IMR-90 (cell line): ENCODE measurements at regions not wholly inside any gene's neighbourhood (a gene's known extent, or its start where the extent isn't known, plus 50 kb on each side); places are given as distances from the start of the nearest gene placed in this dataset.

Experiments used
- ATAC-seq: fragments of 200-7000 bp; cut with Tn5 transposase; 2 replicates; pipeline ENCODE4 v1.9.1; 2020; ENCODE audit warnings: low read depth, mild to moderate bottlenecking, moderate library complexity
- BruUV-seq: library from RNA; stranded (reverse); fragments of 400-500 nt; replicated peaks from 2 replicates; lab custom pipeline; 2021; lab: Mats Ljungman, UMichigan
- CTCF ChIA-PET: fragments of 300-600 bp; formaldehyde crosslinking; extraction: SDS; loops from one replicate; lab custom pipeline; 2021; ENCODE audit warnings: antibody characterized with exemption; lab: Yijun Ruan, JAX
- POLR2A ChIA-PET: fragments of 300-600 bp; sonication (Branson Sonifier 250); formaldehyde crosslinking; loops from one replicate; lab custom pipeline; 2022; ENCODE audit warnings: antibody characterized with exemption; ENCODE audit not compliant: unreplicated experiment; lab: Charles Lee
- DNase-seq: peaks from one replicate; pipeline ENCODE4 v3.0.0; 2013
- H2AFZ ChIP-seq: replicated peaks from 2 replicates; pipeline ENCODE3; 2013; ENCODE audit warnings: low read length, mild to moderate bottlenecking; ENCODE audit not compliant: poor library complexity
- H2AK5ac ChIP-seq: 2 replicates; pipeline ENCODE4 v1.6.1; 2013; ENCODE audit warnings: low read depth, low read length, inconsistent platforms
- H2AK9ac ChIP-seq: replicated peaks from 2 replicates; pipeline ENCODE3; 2013; ENCODE audit warnings: mild to moderate bottlenecking, low read depth, low read length, moderate library complexity; ENCODE audit not compliant: poor library complexity
- H2BK120ac ChIP-seq: 2 replicates; pipeline ENCODE4 v1.6.1; 2013; ENCODE audit warnings: low read depth, low read length, inconsistent platforms
- H2BK15ac ChIP-seq: 3 replicates; pipeline ENCODE4 v1.6.1; 2013; ENCODE audit warnings: low read depth, low read length, inconsistent platforms
- H2BK20ac ChIP-seq: 2 replicates; pipeline ENCODE4 v1.6.1; 2013; ENCODE audit warnings: low read depth, mild to moderate bottlenecking, inconsistent platforms, low read length, moderate library complexity
- H2BK5ac ChIP-seq: 2 replicates; pipeline ENCODE4 v1.6.1; 2013; ENCODE audit warnings: mild to moderate bottlenecking, low read depth, low read length, inconsistent platforms; ENCODE audit not compliant: poor library complexity, severe bottlenecking
- H3K14ac ChIP-seq: replicated peaks from 2 replicates; pipeline ENCODE4 v1.6.1; 2013; ENCODE audit warnings: low read depth, low read length, inconsistent platforms
- H3K18ac ChIP-seq: 2 replicates; pipeline ENCODE4 v1.6.1; 2013; ENCODE audit warnings: low read depth, low read length, control low read depth
- H3K23ac ChIP-seq: 2 replicates; pipeline ENCODE4 v1.6.1; 2013; ENCODE audit warnings: low read depth, low read length, inconsistent platforms
- H3K27ac ChIP-seq: 2 replicates; pipeline ENCODE4 v1.5.1; 2013; ENCODE audit warnings: mild to moderate bottlenecking, control low read depth, low read length; ENCODE audit not compliant: insufficient read depth
- H3K27me3 ChIP-seq: 2 replicates; pipeline ENCODE4 v1.6.1; 2013; ENCODE audit warnings: low read length; ENCODE audit not compliant: control insufficient read depth, insufficient read depth
- H3K36me3 ChIP-seq: 2 replicates; pipeline ENCODE4 v1.6.1; 2013; ENCODE audit warnings: low read length, mixed read lengths; ENCODE audit not compliant: control insufficient read depth, insufficient read depth
- H3K4ac ChIP-seq: 2 replicates; pipeline ENCODE4 v1.6.1; 2013; ENCODE audit warnings: low read depth, low read length, inconsistent platforms
- H3K4me1 ChIP-seq: 2 replicates; pipeline ENCODE4 v1.6.1; 2013; ENCODE audit warnings: low read length, mixed read lengths; ENCODE audit not compliant: control insufficient read depth, insufficient read depth
- H3K4me2 ChIP-seq: 2 replicates; pipeline ENCODE4 v1.6.1; 2013; ENCODE audit warnings: low read depth, mild to moderate bottlenecking, control low read depth, low read length, moderate library complexity
- H3K4me3 ChIP-seq: 2 replicates; pipeline ENCODE4 v1.5.1; 2013; ENCODE audit warnings: low read depth, mild to moderate bottlenecking, control low read depth, low read length, moderate library complexity; ENCODE audit not compliant: insufficient read depth
- H3K56ac ChIP-seq: 2 replicates; pipeline ENCODE4 v1.6.1; 2013; ENCODE audit warnings: low read length, inconsistent platforms; ENCODE audit not compliant: insufficient read depth; ENCODE audit errors: extremely low read depth
- H3K79me1 ChIP-seq, 2 experiments: 2 replicates each; pipeline ENCODE4 v1.6.1; 2013; ENCODE audit warnings: low read length in 2 of 2, inconsistent platforms in 1 of 2, low read depth in 1 of 2
- H3K9ac ChIP-seq: 2 replicates; pipeline ENCODE4 v1.6.1; 2013; ENCODE audit warnings: low read depth, low read length, control low read depth
- H3K9me1 ChIP-seq: 2 replicates; pipeline ENCODE4 v1.6.1; 2013; ENCODE audit warnings: low read length, inconsistent platforms; ENCODE audit not compliant: insufficient read depth
- H3K9me3 ChIP-seq: 2 replicates; pipeline ENCODE4 v1.6.1; 2013; ENCODE audit warnings: low read length; ENCODE audit not compliant: control insufficient read depth, insufficient read depth
- H4K20me1 ChIP-seq: 2 replicates; pipeline ENCODE4 v1.6.1; 2013; ENCODE audit warnings: low read length, inconsistent platforms; ENCODE audit not compliant: insufficient read depth
- H4K5ac ChIP-seq: 2 replicates; pipeline ENCODE4 v1.6.1; 2013; ENCODE audit warnings: mild to moderate bottlenecking, low read depth, low read length, control low read depth
- H4K8ac ChIP-seq, 2 experiments: 2 replicates each; pipeline ENCODE4 v1.6.1; 2013; ENCODE audit warnings: low read depth in 2 of 2, low read length in 2 of 2, control low read depth in 1 of 2, inconsistent platforms in 1 of 2
- H4K91ac ChIP-seq: 2 replicates; pipeline ENCODE4 v1.6.1; 2013; ENCODE audit warnings: low read depth, low read length, inconsistent platforms; ENCODE audit not compliant: insufficient read depth
- CHD1 ChIP-seq: IDR thresholded peaks from 2 replicates; pipeline ENCODE4 v1.6.1; 2012; ENCODE audit warnings: low read depth, low read length, improper control_type of control experiment
- CTCF ChIP-seq: conservative IDR thresholded peaks from 2 replicates; pipeline ENCODE4 v1.5.1; 2012; ENCODE audit warnings: mild to moderate bottlenecking, low read depth, low read length, improper control_type of control experiment
- ELK1 ChIP-seq: fragments of 150-350 bp; IDR thresholded peaks from 2 replicates; pipeline ENCODE4 v1.6.1; 2016; ENCODE audit warnings: low read depth, mild to moderate bottlenecking, low read length, moderate library complexity, borderline replicate concordance
- FOS ChIP-seq: fragments of 150-350 bp; IDR thresholded peaks from 2 replicates; pipeline ENCODE4 v1.6.1; 2016; ENCODE audit warnings: low read depth, low read length
- MAFK ChIP-seq: IDR thresholded peaks from 2 replicates; pipeline ENCODE4 v1.6.1; 2012; ENCODE audit warnings: low read depth, low read length, improper control_type of control experiment
- MAZ ChIP-seq: IDR thresholded peaks from 2 replicates; pipeline ENCODE4 v1.6.1; 2012; ENCODE audit warnings: low read depth, mild to moderate bottlenecking, low read length, improper control_type of control experiment, moderate library complexity, borderline replicate concordance
- NFE2L2 ChIP-seq: fragments of 150-350 bp; IDR thresholded peaks from 2 replicates; pipeline ENCODE4 v1.6.1; 2016; ENCODE audit warnings: low read depth, mild to moderate bottlenecking, low read length
- RAD21 ChIP-seq: IDR thresholded peaks from 2 replicates; pipeline ENCODE4 v1.6.1; 2012; ENCODE audit warnings: low read length, improper control_type of control experiment
- RCOR1 ChIP-seq: IDR thresholded peaks from 2 replicates; pipeline ENCODE4 v1.6.1; 2012; ENCODE audit warnings: mild to moderate bottlenecking, low read length, improper control_type of control experiment; ENCODE audit not compliant: insufficient replicate concordance
- SMC3 ChIP-seq: fragments of 150-350 bp; IDR thresholded peaks from 2 replicates; pipeline ENCODE4 v1.6.1; 2016; ENCODE audit warnings: low read depth, mild to moderate bottlenecking, antibody characterized with exemption, low read length, moderate library complexity
- USF2 ChIP-seq: fragments of 150-350 bp; IDR thresholded peaks from 2 replicates; pipeline ENCODE4 v1.6.1; 2017; ENCODE audit warnings: mild to moderate bottlenecking, antibody characterized with exemption, low read length, low read depth
- WGBS, 2 experiments: methylation state at CpG; one replicate each; pipeline versions ENCODE4 v1.1.5 to v1.1.7; 2013; ENCODE audit warnings: missing lambda C conversion rate in 2 of 2; ENCODE audit not compliant: insufficient read length in 1 of 2; ENCODE audit errors: extremely low coverage in 2 of 2; 5-methylcytosine and 5-hydroxymethylcytosine counted together
- dilution Hi-C: fragments of 300-500 bp; cut with HindIII; formaldehyde crosslinking; loops from one replicate; pipeline ENCODE4 v1.14.3; 2018; ENCODE audit warnings: low sequenced_read_pairs; ENCODE audit not compliant: unreplicated experiment
- in situ Hi-C: fragments of 300-500 bp; cut with MboI; formaldehyde crosslinking; loops from 3 replicates; pipeline ENCODE4 v1.14.3; 2019; ENCODE audit warnings: low sequenced_read_pairs, inconsistent platforms, mixed read lengths
- intact Hi-C: fragments of 100-400 bp; cut with micrococcal nuclease; formaldehyde crosslinking; loops from 2 replicates; pipeline ENCODE4 v1.10.0; 2022

- Histone ChIP-seq H3K36me3 (no peaks in the 10 kb centered on the region), H3K79me1 (no peaks in the 10 kb centered on the region), H3K18ac (no peak overlapping the region), H3K23ac (no peak overlapping the region), H4K91ac (no peak overlapping the region), H3K27me3 (no peaks in the 10 kb centered on the region), H4K5ac (no peak overlapping the region), H3K9me3 (peaks cover 15% of the 10 kb centered on the region), H2BK5ac (no peak overlapping the region), H2AK5ac (no peak overlapping the region), H3K4me1 (no peaks in the 10 kb centered on the region), H3K14ac (no peak overlapping the region), H3K56ac (no peak overlapping the region), H4K20me1 (no peaks in the 10 kb centered on the region), H2BK120ac (no peak overlapping the region), H3K4me2 (no peak overlapping the region), H3K27ac (no peak overlapping the region), H3K9ac (no peak overlapping the region), H3K4me3 (no peak overlapping the region), H2BK15ac (no peak overlapping the region), H2AFZ (no peak overlapping the region), H3K9me1 (no peaks in the 10 kb centered on the region), H4K8ac (no peak overlapping the region), H2BK20ac (no peak overlapping the region), H2AK9ac (no peak overlapping the region), H3K4ac (no peak overlapping the region)
- WGBS, 2 experiments = no CpG with 5 or more reads among the region's 1 CpG
- ChIA-PET POLR2A (no interaction called here), CTCF (no interaction called here)
- TF ChIP-seq ELK1 (no peak), SMC3 (no peak), MAFK (no peak), CHD1 (no peak), FOS (no peak), NFE2L2 (no peak), RCOR1 (no peak), MAZ (no peak), CTCF (no peak), USF2 (no peak), RAD21 (no peak)
- BruUV-seq = no TSS peak
- in situ Hi-C loops = no loop called here
- DNase-seq = no peak
- dilution Hi-C loops = no loop called here
- ATAC-seq = no peak
- intact Hi-C loops = no loop called here
Observed at GRCh38 chr2:194086129-194086528, 1570.9 kb upstream of the SLC39A10 start.
